K562 (cell line): ENCODE measurements at regions not wholly inside any gene's neighbourhood (a gene's known extent, or its start where the extent isn't known, plus 50 kb on each side); places are given as distances from the start of the nearest gene placed in this dataset.
A peak's percentile ranks its signal among the peaks of the same experiment; 100 is the strongest.

ENCODE experiments used
- ATAC-seq: fragments of 200-7000 bp; cut with Tn5 transposase; 3 replicates; pipeline ENCODE4 v1.9.1; 2020; ENCODE audit warnings: moderate library complexity
- BruUV-seq: library from RNA; stranded (reverse); fragments of 400-500 nt; replicated peaks from 2 replicates; lab custom pipeline; 2021; lab: Mats Ljungman, UMichigan
- CTCF ChIA-PET: fragments of 300-600 bp; formaldehyde crosslinking; extraction: SDS; loops from one replicate; lab custom pipeline; 2021; ENCODE audit warnings: low intra/inter-chr PET ratio; lab: Yijun Ruan, JAX
- POLR2A ChIA-PET: fragments of 300-600, 350-650 bp; sonication (Branson Sonifier 250); formaldehyde crosslinking; extraction: SDS; loops from one replicate; lab custom pipeline; 2021; ENCODE audit warnings: antibody characterized with exemption, inconsistent platforms; lab: Yijun Ruan, JAX
- DNase-seq, 4 experiments: peaks; one replicate each; pipeline versions ENCODE4 v3.0.0 to v3.0.0-alpha.2; 2011 to 2018; ENCODE audit warnings: low spot score in 3 of 4, mixed read lengths in 3 of 4; ENCODE audit errors: extremely low read depth in 1 of 4
- FAIRE-seq: peaks from 2 replicates; lab custom pipeline; 2011; peaks lifted over from hg19 to GRCh38; lab: Jason Lieb, UNC
- H2AFZ ChIP-seq: 2 replicates; pipeline ENCODE4 v1.6.0; 2011; ENCODE audit warnings: low read depth, low read length, control low read depth, inconsistent platforms
- H3K27ac ChIP-seq: fragments of 200-600 bp; 3 replicates; pipeline ENCODE4 v1.8.0; 2011; ENCODE audit warnings: low read depth, mild to moderate bottlenecking, control low read depth, inconsistent platforms, low read length, moderate library complexity, mixed read lengths; ENCODE audit errors: extremely low read depth
- H3K27me3 ChIP-seq, 2 experiments: fragments of 300-600 bp in 1 of 2; 2 replicates in 1 of 2; 3 replicates in 1 of 2; pipeline versions ENCODE4 v1.6.0 to v1.8.0; 2011; ENCODE audit warnings: inconsistent platforms in 2 of 2, low read length in 2 of 2, mild to moderate bottlenecking in 1 of 2, mixed read lengths in 1 of 2, moderate library complexity in 1 of 2; ENCODE audit not compliant: control insufficient read depth in 2 of 2, insufficient read depth in 2 of 2
- H3K36me3 ChIP-seq: fragments of 300-600 bp; 3 replicates; pipeline ENCODE4 v1.8.0; 2011; ENCODE audit warnings: mild to moderate bottlenecking, low read length, inconsistent platforms; ENCODE audit not compliant: control insufficient read depth, insufficient read depth
- H3K4me1 ChIP-seq, 2 experiments: fragments of 200-600 bp in 1 of 2; replicated peaks in 1 of 2; 2 replicates in 1 of 2; 3 replicates in 1 of 2; pipeline versions ENCODE4 v1.5.1 to v1.8.0; 2011; ENCODE audit warnings: inconsistent platforms in 2 of 2, low read length in 2 of 2, mild to moderate bottlenecking in 1 of 2, mixed read lengths in 1 of 2, moderate library complexity in 1 of 2; ENCODE audit not compliant: control insufficient read depth in 2 of 2, insufficient read depth in 2 of 2
- H3K4me2 ChIP-seq: 2 replicates; pipeline ENCODE4 v1.6.1; 2011; ENCODE audit warnings: low read length, control low read depth, inconsistent platforms, mixed read lengths; ENCODE audit not compliant: insufficient read depth
- H3K4me3 ChIP-seq: fragments of 200-600 bp; sonication (generic), shearing (Covaris generic); 2 replicates; pipeline ENCODE4 v1.5.1; 2016; ENCODE audit warnings: control low read depth, inconsistent platforms
- H3K79me2 ChIP-seq: fragments of 200-600 bp; 3 replicates; pipeline ENCODE4 v1.8.0; 2011; ENCODE audit warnings: low read length, inconsistent platforms; ENCODE audit not compliant: control insufficient read depth, insufficient read depth
- H3K9ac ChIP-seq, 2 experiments: 2 replicates each; pipeline versions ENCODE4 v1.6.0 to v1.6.1; 2011; ENCODE audit warnings: low read depth in 2 of 2, low read length in 2 of 2, control low read depth in 1 of 2, inconsistent platforms in 1 of 2, mild to moderate bottlenecking in 1 of 2, mixed read lengths in 1 of 2; ENCODE audit not compliant: insufficient read depth in 1 of 2
- H3K9me1 ChIP-seq: one replicate; pipeline ENCODE4 v1.6.0; 2011; ENCODE audit warnings: inconsistent platforms, mild to moderate bottlenecking, low read length, moderate library complexity; ENCODE audit not compliant: control insufficient read depth, insufficient read depth
- H3K9me3 ChIP-seq: replicated peaks from 2 replicates; pipeline ENCODE4 v1.5.1; 2011; ENCODE audit warnings: low read depth, low read length, inconsistent platforms; ENCODE audit not compliant: control insufficient read depth, insufficient read depth
- H4K20me1 ChIP-seq: replicated peaks from 2 replicates; pipeline ENCODE4 v1.6.1; 2011; ENCODE audit warnings: low read length, inconsistent platforms, mixed read lengths; ENCODE audit not compliant: control insufficient read depth, insufficient read depth
- CEBPG ChIP-seq, 3 experiments: fragments of 200-800 bp in 1 of 3; sonication (Bioruptor generic) in 1 of 3; sonication (generic) in 1 of 3; formaldehyde crosslinking in 1 of 3; IDR thresholded peaks in 2 of 3; conservative IDR thresholded peaks in 1 of 3; 2 replicates each; pipeline versions ENCODE4 v1.6.1 to v1.8.0; 2016 to 2022; ENCODE audit warnings: missing compliant biosample characterization in 2 of 3, missing genetic modification characterization in 2 of 3, mild to moderate bottlenecking in 1 of 3, missing genetic modification reagents in 1 of 3
- CSDE1 ChIP-seq, 2 experiments: fragments of 450-650 bp; IDR thresholded peaks; 2 replicates each; pipeline ENCODE4 v1.6.1; 2016; ENCODE audit warnings: mild to moderate bottlenecking in 1 of 2
- EGR1 ChIP-seq: fragments of 450-650 bp; conservative IDR thresholded peaks from 2 replicates; pipeline ENCODE4 v1.6.1; 2017; ENCODE audit warnings: mild to moderate bottlenecking
- HDAC3 ChIP-seq: fragments of 450-650 bp; IDR thresholded peaks from 2 replicates; pipeline ENCODE4 v1.6.1; 2018; ENCODE audit warnings: borderline replicate concordance, mild to moderate bottlenecking, moderate library complexity; ENCODE audit not compliant: partially characterized antibody
- HLTF ChIP-seq: fragments of 450-650 bp; IDR thresholded peaks from 2 replicates; pipeline ENCODE4 v1.6.1; 2016
- NELFE ChIP-seq: IDR thresholded peaks from 2 replicates; pipeline ENCODE4 v1.6.1; 2011; ENCODE audit warnings: mild to moderate bottlenecking; ENCODE audit not compliant: insufficient read depth, insufficient read length
- NUFIP1 ChIP-seq: fragments of 450-650 bp; IDR thresholded peaks from 2 replicates; pipeline ENCODE4 v1.6.1; 2018; ENCODE audit not compliant: partially characterized antibody
- POLR2AphosphoS2 ChIP-seq: IDR thresholded peaks from 2 replicates; pipeline ENCODE4 v1.6.1; 2012; ENCODE audit warnings: low read length, improper control_type of control experiment
- RAD51 ChIP-seq: fragments of 450-650 bp; IDR thresholded peaks from 2 replicates; pipeline ENCODE4 v1.7.1; 2016; ENCODE audit warnings: low read depth, mild to moderate bottlenecking, borderline replicate concordance
- RBM17 ChIP-seq: fragments of 200-400 bp; formaldehyde crosslinking; IDR thresholded peaks from 2 replicates; pipeline ENCODE4 v1.6.1; 2017; ENCODE audit warnings: low read depth, mild to moderate bottlenecking, low read length, borderline replicate concordance
- SP1 ChIP-seq: sonication (generic); formaldehyde crosslinking; IDR thresholded peaks from 2 replicates; pipeline ENCODE4 v1.8.1; 2022; ENCODE audit warnings: mild to moderate bottlenecking, missing genetic modification reagents
- TFAM ChIP-seq: fragments of 250-450 bp; sonication (Bioruptor Pico); conservative IDR thresholded peaks from 2 replicates; pipeline ENCODE4 v1.5.0; 2021; ENCODE audit warnings: mild to moderate bottlenecking, moderate library complexity
- TGIF2 ChIP-seq: sonication (generic); formaldehyde crosslinking; IDR thresholded peaks from 2 replicates; pipeline ENCODE4 v1.8.1; 2022; ENCODE audit warnings: mild to moderate bottlenecking, missing genetic modification reagents, moderate library complexity
- ZNF41 ChIP-seq: fragments of 250-450 bp; sonication (Bioruptor Pico); conservative IDR thresholded peaks from 2 replicates; pipeline ENCODE4 v1.4.0; 2020; ENCODE audit warnings: mild to moderate bottlenecking
- ZNF785 ChIP-seq: fragments of 250-450 bp; sonication (Bioruptor Pico); IDR thresholded peaks from 2 replicates; pipeline ENCODE4 v1.4.0; 2020; ENCODE audit warnings: mild to moderate bottlenecking
- WGBS: fragments of 100-300 bp; shearing (Covaris generic); methylation state at CpG from one replicate; pipeline ENCODE4 v1.1.6; 2016; ENCODE audit warnings: low coverage, mixed read lengths; ENCODE audit not compliant: insufficient coverage; ENCODE audit errors: missing lambda C conversion rate; 5-methylcytosine and 5-hydroxymethylcytosine counted together
- in situ Hi-C: fragments of 300-500 bp; cut with MboI; formaldehyde crosslinking; loops from 4 replicates; pipeline ENCODE4 v1.15.0; 2018; ENCODE audit warnings: inconsistent platforms, mixed read lengths
- intact Hi-C: fragments of 100-400 bp; cut with micrococcal nuclease; formaldehyde crosslinking; loops from 2 replicates; pipeline ENCODE4 v1.14.2; 2022
- TF ChIP-seq, protein P1 (sequence below): fragments of 450-650 bp; IDR thresholded peaks from 2 replicates; pipeline ENCODE4 v1.6.1; 2016; ENCODE audit warnings: low read depth, mild to moderate bottlenecking, moderate library complexity
- TF ChIP-seq, protein P2 (sequence below): sonication (generic); formaldehyde crosslinking; IDR thresholded peaks from 2 replicates; pipeline ENCODE4 v1.8.0; 2022; ENCODE audit warnings: mild to moderate bottlenecking, missing genetic modification reagents
- TF ChIP-seq, protein P3 (sequence below), 2 experiments: IDR thresholded peaks; 2 replicates each; pipeline ENCODE4 v1.6.1; 2011; ENCODE audit warnings: borderline replicate concordance in 1 of 2, control low read depth in 1 of 2, low read depth in 1 of 2, low read length in 1 of 2, mild to moderate bottlenecking in 1 of 2, mixed read lengths in 1 of 2, moderate library complexity in 1 of 2; ENCODE audit not compliant: insufficient read depth in 1 of 2, insufficient read length in 1 of 2, poor library complexity in 1 of 2, severe bottlenecking in 1 of 2; ENCODE audit errors: extremely low read depth in 1 of 2

DNA sequence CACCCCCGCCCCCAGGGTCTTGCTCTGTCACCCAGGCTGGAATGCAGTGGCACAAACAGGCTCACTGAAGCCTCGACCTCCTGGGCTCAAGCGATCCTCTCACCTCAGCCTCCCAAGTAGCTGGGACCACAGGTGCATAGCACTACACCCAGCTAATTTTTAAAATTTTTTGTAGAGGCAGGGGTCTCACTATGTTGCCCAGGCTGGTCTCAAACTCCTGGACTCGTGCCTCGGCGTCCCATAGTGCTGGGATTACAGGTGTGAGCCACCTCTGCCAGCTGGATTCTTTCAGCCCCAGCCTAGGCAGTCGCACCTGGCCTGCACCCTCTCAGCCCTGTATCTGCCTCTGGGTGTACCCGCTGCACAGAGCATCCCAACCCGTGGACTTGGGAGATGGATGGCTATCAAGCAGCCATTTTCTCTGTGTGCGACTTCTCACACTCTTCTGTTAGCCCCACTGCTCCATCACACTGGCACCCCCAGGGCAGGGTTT lies 166.4 kb upstream of the HAAO start:
- in situ Hi-C loops: no loop called here
- FAIRE-seq: no peak

DNA sequence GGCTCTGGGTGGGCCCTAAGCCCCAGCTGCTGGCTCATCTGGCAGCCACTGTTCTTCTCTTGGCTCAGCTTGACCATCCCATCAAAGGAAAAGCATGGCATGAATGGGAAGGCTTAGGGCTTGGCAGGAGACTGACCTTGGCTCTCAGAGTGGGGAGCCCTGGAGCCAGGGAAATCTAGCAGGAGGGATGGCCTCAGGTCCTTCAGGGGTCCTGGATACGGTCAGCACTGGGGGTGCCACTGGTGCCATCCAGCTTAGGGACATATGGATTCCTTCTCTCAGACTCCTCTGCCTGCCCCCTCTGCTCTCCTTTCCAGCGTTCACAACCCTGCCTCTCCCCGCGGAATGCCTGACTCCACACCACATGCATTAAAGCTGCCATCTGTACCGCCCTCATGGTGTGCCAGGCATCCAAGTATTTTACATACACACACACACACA lies 165.5 kb upstream of the HAAO start:
- DNase-seq (no peak), FAIRE-seq (no peak), ATAC-seq (no peak)
- Histone ChIP-seq H4K20me1 (no peaks in the 10 kb centered on the region), H3K79me2 (no peaks in the 10 kb centered on the region), H3K27ac (no peak overlapping the region), H3K27me3 (no peaks in the 10 kb centered on the region), H3K36me3 (no peaks in the 10 kb centered on the region), H3K4me1 (peaks cover 0 to 16% of the 10 kb centered on the region in 2 experiments; a peak in 2 of 5 replicates), H3K9me1 (no peaks in the 10 kb centered on the region), H3K9ac (peak overlapping the region in 1 of 2 experiments; percentile 59; a peak in 1 of 4 replicates), H3K4me2 (no peak overlapping the region), H3K4me3 (no peak overlapping the region), H2AFZ (no peak overlapping the region), H3K9me3 (no peaks in the 10 kb centered on the region)
- 73% methylated on average over 5 of the region's 5 CpGs for WGBS
- in situ Hi-C loops: no loop called here
- TF ChIP-seq NUFIP1 (no peak), CEBPG (CRISPR knock-in tag; IDR thresholded peaks at IDR 0.05) (no peak), CEBPG (tag; conservative IDR thresholded peaks at IDR 0.05 in 1 of 2, IDR thresholded peaks at IDR 0.05 in 1 of 2) (no peak), TFAM (no peak), CSDE1 (IDR thresholded peaks at IDR 0.05) (no peak), RAD51 (no peak), ZNF785 (CRISPR knock-in tag) (no peak), ZNF41 (no peak), TGIF2 (CRISPR knock-in tag) (no peak), SP1 (no peak)
- TF ChIP-seq, protein P1, sequence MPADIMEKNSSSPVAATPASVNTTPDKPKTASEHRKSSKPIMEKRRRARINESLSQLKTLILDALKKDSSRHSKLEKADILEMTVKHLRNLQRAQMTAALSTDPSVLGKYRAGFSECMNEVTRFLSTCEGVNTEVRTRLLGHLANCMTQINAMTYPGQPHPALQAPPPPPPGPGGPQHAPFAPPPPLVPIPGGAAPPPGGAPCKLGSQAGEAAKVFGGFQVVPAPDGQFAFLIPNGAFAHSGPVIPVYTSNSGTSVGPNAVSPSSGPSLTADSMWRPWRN: no peak
- TF ChIP-seq, protein P2, sequence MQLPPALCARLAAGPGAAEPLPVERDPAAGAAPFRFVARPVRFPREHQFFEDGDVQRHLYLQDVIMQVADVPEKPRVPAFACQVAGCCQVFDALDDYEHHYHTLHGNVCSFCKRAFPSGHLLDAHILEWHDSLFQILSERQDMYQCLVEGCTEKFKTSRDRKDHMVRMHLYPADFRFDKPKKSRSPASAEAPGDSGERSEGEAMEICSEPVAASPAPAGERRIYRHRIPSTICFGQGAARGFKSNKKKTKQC (CRISPR knock-in tag): no peak
- intact Hi-C loops: no loop called here
- ChIA-PET POLR2A (interaction anchor here (0.9 to 1.3 kb wide), 2 partner anchors 10 to 84 kb away, joined by 3 to 4 read pairs; no protein-coding TSS in a partner anchor), CTCF (no interaction called here)
- BruUV-seq: no TSS peak

More for the DNA sequence above, 166.4 kb upstream of the HAAO start:
- peak overlapping the region in 1 of 2 experiments; percentile 54; a peak in 1 of 4 replicates for H3K9ac ChIP-seq
- ATAC-seq (no peak), DNase-seq (no peak)
- no peak overlapping the region for H3K27ac ChIP-seq
- ChIA-PET POLR2A (no interaction called here), CTCF (no interaction called here)
- no peaks in the 10 kb centered on the region for H3K79me2 ChIP-seq
- H3K27me3 ChIP-seq: no peaks in the 10 kb centered on the region
- H3K4me2 ChIP-seq: no peak overlapping the region
- WGBS: 51% methylated on average over 10 of the region's 10 CpGs
- no peak overlapping the region for H3K4me3 ChIP-seq
- H4K20me1 ChIP-seq: no peaks in the 10 kb centered on the region
- intact Hi-C loops: no loop called here
- peaks cover 0 to 16% of the 10 kb centered on the region in 2 experiments; a peak in 2 of 5 replicates for H3K4me1 ChIP-seq
- H2AFZ ChIP-seq: no peak overlapping the region
- no peak for TF ChIP-seq POLR2AphosphoS2
- 0 out of 2 replicates have a peak, but pooled peaks have one; percentile 13 for TF ChIP-seq EGR1
- no peak for TF ChIP-seq NELFE
- TF ChIP-seq, protein P3, sequence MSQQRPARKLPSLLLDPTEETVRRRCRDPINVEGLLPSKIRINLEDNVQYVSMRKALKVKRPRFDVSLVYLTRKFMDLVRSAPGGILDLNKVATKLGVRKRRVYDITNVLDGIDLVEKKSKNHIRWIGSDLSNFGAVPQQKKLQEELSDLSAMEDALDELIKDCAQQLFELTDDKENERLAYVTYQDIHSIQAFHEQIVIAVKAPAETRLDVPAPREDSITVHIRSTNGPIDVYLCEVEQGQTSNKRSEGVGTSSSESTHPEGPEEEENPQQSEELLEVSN (IDR thresholded peaks at IDR 0.05; ENCODE audit: borderline replicate concordance in 1 of 2, extremely low read depth in 1 of 2, insufficient read depth in 1 of 2, insufficient read length in 1 of 2, low read depth in 1 of 2, low read length in 1 of 2, poor library complexity in 1 of 2, severe bottlenecking in 1 of 2): no peak
- no peak for TF ChIP-seq HLTF
- no peak for TF ChIP-seq RBM17
- no peak for TF ChIP-seq HDAC3
- no TSS peak for BruUV-seq
- H3K36me3 ChIP-seq: no peaks in the 10 kb centered on the region
- no peaks in the 10 kb centered on the region for H3K9me1 ChIP-seq
- H3K9me3 ChIP-seq: no peaks in the 10 kb centered on the region
